ENCODE measurements at regions not wholly inside any gene's neighbourhood (a gene's known extent, or its start where the extent isn't known, plus 50 kb on each side); places are given as distances from the start of the nearest gene placed in this dataset.

DNA sequence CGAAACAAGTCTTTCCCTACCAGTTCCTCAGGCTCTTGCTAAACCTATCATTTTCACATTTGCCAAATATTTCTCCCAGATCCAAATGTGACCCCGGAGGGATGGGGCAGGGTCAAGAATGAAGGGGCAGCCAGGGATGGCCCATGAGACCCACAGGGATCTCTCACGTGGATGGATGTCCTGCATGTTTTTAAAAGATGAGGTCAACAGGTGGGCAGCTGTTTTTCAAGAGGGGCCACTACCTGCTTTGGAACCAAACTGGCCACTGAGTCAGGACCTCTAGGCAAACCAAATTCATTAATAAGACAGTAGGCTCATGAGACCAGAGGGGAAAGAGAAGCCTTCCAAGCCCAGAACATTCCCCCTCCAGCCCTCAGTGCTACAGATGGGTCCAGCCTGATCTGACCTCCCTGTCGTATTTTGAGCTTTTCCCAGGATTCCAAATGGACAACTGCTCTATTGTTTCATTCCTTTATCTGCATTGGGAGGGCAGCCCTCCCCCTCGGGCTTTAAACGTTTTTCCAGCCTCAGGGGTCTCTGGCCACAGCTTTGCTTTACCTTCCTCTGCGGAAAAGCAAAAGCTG, 252.5 kb upstream of the IRF2BP2 start:
- no peaks in the 10 kb centered on the region for H3K27me3 ChIP-seq (ENCODE audit: control insufficient read depth, insufficient read depth, low read length)
- H3K36me3 ChIP-seq (ENCODE audit: control insufficient read depth, insufficient read depth, low read length), result no peaks in the 10 kb centered on the region
- no peak overlapping the region for H3K4me3 ChIP-seq (ENCODE audit: low read length)
- peak overlapping the region; percentile 30 for H3K9ac ChIP-seq (ENCODE audit: low read length)
- H3K4me1 ChIP-seq (ENCODE audit: control insufficient read depth, insufficient read depth, low read length), result peaks cover 52% of the 10 kb centered on the region
- H3K9me3 ChIP-seq (ENCODE audit: control insufficient read depth, low read length), result no peaks in the 10 kb centered on the region

DNA sequence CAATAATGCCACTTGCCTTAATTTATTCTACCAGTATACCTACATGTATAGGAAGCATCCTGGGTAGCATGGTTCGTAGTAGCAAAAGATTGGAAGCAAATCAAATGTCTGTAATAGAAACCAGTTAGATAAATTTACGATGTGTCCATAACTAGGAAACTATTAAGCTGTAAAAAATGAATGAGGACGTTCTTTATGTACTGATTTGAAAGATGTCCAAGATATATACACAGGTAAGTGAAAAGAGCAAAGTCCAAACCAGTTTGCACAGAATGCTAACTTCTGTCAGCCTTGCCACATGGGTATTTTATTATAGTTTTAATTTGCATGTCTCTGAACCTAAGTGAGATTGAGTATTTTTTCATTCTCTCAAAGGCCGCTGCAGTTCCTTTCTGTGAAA, 251.8 kb upstream of the IRF2BP2 start:
- Histone ChIP-seq H3K4me1 (ENCODE audit: control insufficient read depth, insufficient read depth, low read length) (peaks cover 45% of the 10 kb centered on the region), H3K4me3 (ENCODE audit: low read length) (no peak overlapping the region), H3K9ac (ENCODE audit: low read length) (no peak overlapping the region), H3K9me3 (ENCODE audit: control insufficient read depth, low read length) (no peaks in the 10 kb centered on the region), H3K27me3 (ENCODE audit: control insufficient read depth, insufficient read depth, low read length) (no peaks in the 10 kb centered on the region), H3K36me3 (ENCODE audit: control insufficient read depth, insufficient read depth, low read length) (no peaks in the 10 kb centered on the region)

DNA sequence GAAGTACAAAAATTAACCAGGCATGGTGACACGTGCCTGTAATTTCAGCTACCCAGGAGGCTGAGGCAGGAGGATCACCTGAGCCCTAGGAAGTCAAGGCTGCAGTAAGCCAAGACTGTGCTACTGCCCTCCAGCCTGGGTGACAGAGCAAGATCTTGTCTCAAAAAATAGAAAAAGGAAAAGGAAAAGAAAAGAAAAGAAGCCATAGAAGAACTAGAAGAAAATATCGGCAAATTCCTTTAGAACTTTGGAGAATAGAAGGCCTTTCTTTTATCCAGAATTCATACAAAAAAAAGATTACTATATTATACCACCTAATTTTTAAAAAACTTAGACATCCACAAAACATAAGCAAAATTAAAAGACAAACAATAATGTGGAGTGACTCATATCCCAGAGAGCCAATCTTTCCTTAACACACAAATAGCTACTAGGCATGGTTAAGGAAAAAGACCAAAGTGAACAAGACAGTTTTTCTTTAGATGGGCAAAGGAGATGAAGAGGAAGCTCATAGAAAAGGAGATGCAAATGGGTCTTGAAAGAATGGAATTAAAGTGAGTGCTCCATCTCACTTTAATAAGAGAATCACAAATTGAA, 251.1 kb upstream of the IRF2BP2 start:
- H3K9ac ChIP-seq (ENCODE audit: low read length), result no peak overlapping the region
- no peaks in the 10 kb centered on the region for H3K36me3 ChIP-seq (ENCODE audit: control insufficient read depth, insufficient read depth, low read length)
- peaks cover 38% of the 10 kb centered on the region for H3K4me1 ChIP-seq (ENCODE audit: control insufficient read depth, insufficient read depth, low read length)
- H3K4me3 ChIP-seq (ENCODE audit: low read length), result no peak overlapping the region
- H3K27me3 ChIP-seq (ENCODE audit: control insufficient read depth, insufficient read depth, low read length), result no peaks in the 10 kb centered on the region
- no peaks in the 10 kb centered on the region for H3K9me3 ChIP-seq (ENCODE audit: control insufficient read depth, low read length)

DNA sequence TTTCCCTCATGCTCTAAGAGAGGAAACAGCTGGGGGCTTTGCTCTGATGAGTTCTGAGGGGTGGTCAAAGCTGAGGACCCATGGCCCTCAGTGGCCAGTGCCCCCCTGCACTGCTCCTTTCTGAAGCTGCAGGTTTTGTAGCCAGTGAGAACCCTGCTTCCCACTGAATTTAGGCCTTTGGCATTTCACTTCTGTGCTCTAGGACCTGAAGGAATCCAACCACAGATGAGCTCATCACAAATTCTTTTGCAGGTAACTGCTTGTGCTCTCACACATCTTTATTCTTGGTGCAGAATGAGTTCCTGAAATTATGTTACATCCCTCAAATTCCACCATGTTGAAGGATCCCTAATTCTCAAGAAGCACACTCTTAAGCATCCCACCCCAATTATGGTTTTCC, 248.7 kb upstream of the IRF2BP2 start:
- H3K9ac ChIP-seq (ENCODE audit: low read length), result no peak overlapping the region
- no peaks in the 10 kb centered on the region for H3K27me3 ChIP-seq (ENCODE audit: control insufficient read depth, insufficient read depth, low read length)
- H3K36me3 ChIP-seq (ENCODE audit: control insufficient read depth, insufficient read depth, low read length), result no peaks in the 10 kb centered on the region
- H3K4me3 ChIP-seq (ENCODE audit: low read length), result no peak overlapping the region
- no peaks in the 10 kb centered on the region for H3K9me3 ChIP-seq (ENCODE audit: control insufficient read depth, low read length)
- H3K4me1 ChIP-seq (ENCODE audit: control insufficient read depth, insufficient read depth, low read length), result peaks cover 30% of the 10 kb centered on the region

DNA sequence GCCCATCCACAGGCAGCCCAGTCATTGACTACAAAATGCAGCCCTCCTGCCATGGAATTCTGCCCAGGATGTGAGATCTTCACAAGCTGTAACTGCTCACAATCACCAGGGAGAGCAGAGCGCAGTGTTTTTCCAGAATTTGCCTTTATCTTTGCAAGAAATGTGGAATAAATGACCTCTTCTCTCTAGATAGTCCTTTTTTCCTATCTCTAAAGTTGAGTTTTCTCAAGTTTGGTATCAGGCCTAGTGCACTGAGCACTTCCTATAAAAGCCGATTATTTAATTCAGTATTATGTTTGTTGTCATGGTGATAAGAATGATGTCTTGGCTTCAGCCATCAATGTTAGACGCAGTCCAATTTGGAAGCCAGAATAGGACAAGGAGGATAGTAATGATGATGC, 246.9 kb upstream of the IRF2BP2 start:
- Histone ChIP-seq H3K27me3 (ENCODE audit: control insufficient read depth, insufficient read depth, low read length) (no peaks in the 10 kb centered on the region), H3K9ac (ENCODE audit: low read length) (no peak overlapping the region), H3K4me3 (ENCODE audit: low read length) (no peak overlapping the region), H3K4me1 (ENCODE audit: control insufficient read depth, insufficient read depth, low read length) (peaks cover 15% of the 10 kb centered on the region), H3K36me3 (ENCODE audit: control insufficient read depth, insufficient read depth, low read length) (no peaks in the 10 kb centered on the region), H3K9me3 (ENCODE audit: control insufficient read depth, low read length) (no peaks in the 10 kb centered on the region)

DNA sequence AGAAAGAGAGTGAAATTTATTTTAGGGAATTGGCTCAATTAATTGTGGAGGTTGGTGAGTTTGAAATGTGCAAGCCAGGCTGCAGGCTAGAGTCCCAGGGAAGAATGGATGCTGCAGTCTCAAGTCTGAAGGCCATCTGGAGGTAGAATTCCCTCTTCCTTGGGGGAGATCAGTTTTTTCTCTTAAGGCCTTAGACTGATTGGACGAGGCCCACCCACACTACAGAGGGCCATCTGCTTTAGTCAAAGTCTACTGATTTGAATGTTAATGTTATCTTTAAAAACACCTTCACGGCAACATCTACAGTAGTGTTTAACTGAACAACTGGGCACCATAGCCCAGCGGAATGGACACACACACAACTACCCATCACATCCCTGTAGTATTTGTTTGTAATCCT, 245.9 kb upstream of the IRF2BP2 start:
- no peak overlapping the region for H3K4me3 ChIP-seq (ENCODE audit: low read length)
- no peak overlapping the region for H3K9ac ChIP-seq (ENCODE audit: low read length)
- H3K36me3 ChIP-seq (ENCODE audit: control insufficient read depth, insufficient read depth, low read length), result no peaks in the 10 kb centered on the region
- no peaks in the 10 kb centered on the region for H3K27me3 ChIP-seq (ENCODE audit: control insufficient read depth, insufficient read depth, low read length)
- H3K4me1 ChIP-seq (ENCODE audit: control insufficient read depth, insufficient read depth, low read length), result peaks cover 10% of the 10 kb centered on the region
- no peaks in the 10 kb centered on the region for H3K9me3 ChIP-seq (ENCODE audit: control insufficient read depth, low read length)

DNA sequence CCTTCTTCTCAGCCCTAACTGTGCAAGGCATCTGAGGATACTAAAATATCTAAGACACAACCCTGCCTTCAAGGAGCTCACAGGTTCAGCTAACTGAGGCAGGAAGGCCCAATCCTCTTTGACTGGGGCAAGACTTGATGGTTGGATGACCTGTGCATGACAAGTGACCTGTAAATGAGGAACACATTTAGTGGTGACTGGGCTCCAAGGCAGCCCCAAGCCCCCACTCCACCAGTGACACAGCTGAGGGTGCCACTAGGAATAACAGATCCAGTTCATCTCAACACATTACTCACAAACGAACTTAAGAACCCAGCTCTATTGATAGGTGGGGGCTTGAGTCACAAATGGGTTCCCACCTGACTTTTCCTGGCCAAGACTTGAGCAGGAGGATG, 244.7 kb upstream of the IRF2BP2 start:
- H3K4me1 ChIP-seq (ENCODE audit: control insufficient read depth, insufficient read depth, low read length), result peaks cover 11% of the 10 kb centered on the region
- no peaks in the 10 kb centered on the region for H3K27me3 ChIP-seq (ENCODE audit: control insufficient read depth, insufficient read depth, low read length)
- no peaks in the 10 kb centered on the region for H3K9me3 ChIP-seq (ENCODE audit: control insufficient read depth, low read length)
- H3K36me3 ChIP-seq (ENCODE audit: control insufficient read depth, insufficient read depth, low read length), result no peaks in the 10 kb centered on the region
- no peak overlapping the region for H3K4me3 ChIP-seq (ENCODE audit: low read length)
- no peak overlapping the region for H3K9ac ChIP-seq (ENCODE audit: low read length)

DNA sequence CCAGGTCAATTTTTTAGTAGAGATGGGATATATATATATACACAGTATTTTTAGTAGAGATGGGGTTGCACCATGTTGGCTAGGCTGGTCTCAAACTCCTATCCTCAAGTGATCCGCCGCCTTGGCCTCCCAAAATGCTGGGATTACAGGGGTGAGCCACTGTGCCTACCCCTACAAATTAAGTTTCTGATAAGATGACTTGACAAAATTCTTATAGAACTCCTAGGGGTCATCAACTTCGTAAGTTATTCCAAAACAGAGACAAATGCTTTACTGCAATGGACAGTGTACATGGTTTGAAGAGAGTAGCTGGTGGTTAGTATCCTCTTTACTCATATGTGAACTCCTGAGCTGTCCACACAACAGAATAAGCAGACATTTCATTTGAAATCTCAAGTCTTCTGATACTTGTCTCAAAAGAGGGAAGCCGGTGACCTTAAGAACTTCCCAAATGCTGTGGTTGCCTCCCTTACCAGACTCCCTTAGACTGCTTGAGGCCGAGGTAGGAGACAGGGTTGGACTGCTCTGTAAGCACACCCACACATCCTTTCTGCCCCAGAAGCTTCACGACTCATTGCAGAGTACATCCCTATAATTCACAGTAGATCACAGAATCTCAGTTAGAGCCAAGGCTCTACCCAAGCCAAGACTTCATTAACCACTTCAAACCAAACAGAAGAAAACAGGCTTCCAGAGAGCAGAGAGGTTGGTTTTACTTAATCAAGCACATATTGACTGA, 244.1 kb upstream of the IRF2BP2 start:
- Histone ChIP-seq H3K9ac (ENCODE audit: low read length) (no peak overlapping the region), H3K27me3 (ENCODE audit: control insufficient read depth, insufficient read depth, low read length) (no peaks in the 10 kb centered on the region), H3K9me3 (ENCODE audit: control insufficient read depth, low read length) (no peaks in the 10 kb centered on the region)

DNA sequence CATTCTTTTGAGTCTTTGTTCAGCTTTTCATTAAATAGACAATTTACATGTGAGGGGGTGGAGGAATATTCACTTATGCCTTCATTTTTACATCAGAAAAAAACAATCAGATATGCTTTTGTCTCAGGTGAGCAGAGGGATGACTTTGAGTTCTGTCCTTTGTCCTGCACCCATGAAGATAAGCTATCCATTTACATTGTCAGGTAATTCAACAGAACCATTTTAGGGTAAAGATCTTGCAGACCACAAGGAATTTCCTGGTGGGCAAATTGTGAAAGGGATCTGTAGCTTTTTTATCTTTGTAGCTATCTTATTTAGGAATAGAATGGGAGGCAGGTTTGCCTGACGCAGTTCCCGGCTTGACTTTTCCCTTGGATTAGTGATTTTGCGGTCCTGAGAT, 242.7 kb upstream of the IRF2BP2 start:
- no peak overlapping the region for H3K9ac ChIP-seq (ENCODE audit: low read length)
- peaks cover 19% of the 10 kb centered on the region for H3K4me1 ChIP-seq (ENCODE audit: control insufficient read depth, insufficient read depth, low read length)
- no peaks in the 10 kb centered on the region for H3K27me3 ChIP-seq (ENCODE audit: control insufficient read depth, insufficient read depth, low read length)
- no peaks in the 10 kb centered on the region for H3K9me3 ChIP-seq (ENCODE audit: control insufficient read depth, low read length)
- no peaks in the 10 kb centered on the region for H3K36me3 ChIP-seq (ENCODE audit: control insufficient read depth, insufficient read depth, low read length)
- no peak overlapping the region for H3K4me3 ChIP-seq (ENCODE audit: low read length)

More for the DNA sequence above, 244.1 kb upstream of the IRF2BP2 start:
- Histone ChIP-seq H3K4me1 (ENCODE audit: control insufficient read depth, insufficient read depth, low read length) (peaks cover 17% of the 10 kb centered on the region), H3K4me3 (ENCODE audit: low read length) (no peak overlapping the region), H3K36me3 (ENCODE audit: control insufficient read depth, insufficient read depth, low read length) (no peaks in the 10 kb centered on the region)

DNA sequence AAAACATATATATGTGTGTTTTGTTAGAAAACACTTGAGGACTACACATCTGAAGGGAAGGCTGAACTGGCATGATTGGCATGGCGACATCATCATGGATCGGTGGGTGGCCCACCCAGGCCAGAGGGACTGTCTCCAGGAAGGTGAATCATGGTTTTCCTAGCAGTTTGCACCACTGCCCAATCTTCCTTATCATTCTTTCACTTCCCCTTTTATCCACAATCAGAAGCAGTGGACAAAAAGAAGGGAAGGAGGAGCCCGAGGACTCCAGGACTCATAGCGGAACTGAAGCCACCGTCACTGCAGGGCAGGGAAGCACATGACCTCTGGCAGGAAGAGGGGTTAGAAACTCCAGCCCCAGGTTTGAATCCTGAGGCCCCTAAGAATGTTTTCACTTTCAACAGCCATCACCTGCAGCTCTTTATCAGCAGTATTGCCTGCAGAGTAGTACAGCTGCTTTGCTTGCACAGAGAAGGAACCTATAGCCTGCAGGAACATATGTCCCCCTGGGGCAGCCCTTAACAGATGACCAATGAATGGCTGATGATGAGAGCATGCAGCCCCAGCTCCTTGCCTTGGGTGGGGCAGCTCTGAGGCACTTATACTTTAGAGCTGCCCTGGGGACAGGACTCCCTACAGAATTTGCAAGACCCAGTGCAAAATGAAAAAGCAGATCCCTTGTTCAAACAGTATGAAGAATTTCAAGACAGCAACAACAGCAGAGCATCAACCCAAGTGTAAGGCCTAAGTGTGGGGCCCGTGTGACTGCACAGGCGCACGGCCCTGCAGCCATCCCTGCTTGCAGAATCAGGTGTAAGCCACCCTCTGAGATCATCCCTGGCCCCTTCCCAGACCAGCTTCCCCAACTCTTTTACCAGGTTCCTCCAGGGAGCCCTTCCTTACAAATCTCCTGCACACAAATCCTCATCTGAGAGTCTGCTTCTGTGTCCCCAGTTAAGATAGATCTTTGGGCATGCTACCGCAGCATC, 241.8 kb upstream of the IRF2BP2 start:
- H3K27me3 ChIP-seq (ENCODE audit: control insufficient read depth, insufficient read depth, low read length), result no peaks in the 10 kb centered on the region
- H3K9me3 ChIP-seq (ENCODE audit: control insufficient read depth, low read length), result no peaks in the 10 kb centered on the region
- no peak overlapping the region for H3K4me3 ChIP-seq (ENCODE audit: low read length)
- H3K9ac ChIP-seq (ENCODE audit: low read length), result no peak overlapping the region
- peaks cover 19% of the 10 kb centered on the region for H3K4me1 ChIP-seq (ENCODE audit: control insufficient read depth, insufficient read depth, low read length)
- no peaks in the 10 kb centered on the region for H3K36me3 ChIP-seq (ENCODE audit: control insufficient read depth, insufficient read depth, low read length)

DNA sequence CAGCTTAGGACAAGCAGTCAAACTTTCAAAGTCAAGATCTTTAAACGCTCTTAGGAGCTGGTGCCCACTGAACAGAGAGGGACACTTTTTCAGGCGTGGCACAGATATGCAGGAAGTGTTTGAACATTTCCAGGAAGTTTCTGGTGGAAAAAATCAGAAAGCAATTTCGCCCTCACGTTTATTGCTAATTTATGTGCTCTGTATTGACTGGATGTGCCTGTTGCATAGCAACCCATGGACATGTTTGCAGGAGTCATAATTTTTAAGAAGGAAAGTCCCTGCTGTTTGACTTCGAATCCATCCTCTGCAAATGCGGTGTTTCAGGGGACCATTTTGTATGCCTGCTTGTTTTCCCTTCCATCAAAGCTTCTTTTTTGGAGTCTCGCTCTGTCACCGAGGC, 239.9 kb upstream of the IRF2BP2 start:
- Histone ChIP-seq H3K4me1 (ENCODE audit: control insufficient read depth, insufficient read depth, low read length) (peaks cover 28% of the 10 kb centered on the region), H3K9ac (ENCODE audit: low read length) (no peak overlapping the region), H3K4me3 (ENCODE audit: low read length) (no peak overlapping the region), H3K9me3 (ENCODE audit: control insufficient read depth, low read length) (no peaks in the 10 kb centered on the region), H3K27me3 (ENCODE audit: control insufficient read depth, insufficient read depth, low read length) (no peaks in the 10 kb centered on the region), H3K36me3 (ENCODE audit: control insufficient read depth, insufficient read depth, low read length) (no peaks in the 10 kb centered on the region)
